ENCODE measurements at regions not wholly inside any gene's neighbourhood (a gene's known extent, or its start where the extent isn't known, plus 50 kb on each side); places are given as distances from the start of the nearest gene placed in this dataset.

- peak; percentile 50 for DNase-seq
- TF ChIP-seq NFE2L2 (IDR thresholded peaks at IDR 0.05; ENCODE audit: low read depth, low read length) = no peak
- no peaks in the 10 kb centered on the region for H4K20me1 ChIP-seq (ENCODE audit: insufficient read depth, low read length)
- no peak overlapping the region for H4K91ac ChIP-seq (ENCODE audit: insufficient read depth, low read depth, low read length)
- no peak overlapping the region for H3K4ac ChIP-seq (ENCODE audit: low read depth, low read length)
- no peak overlapping the region for H3K23ac ChIP-seq (ENCODE audit: low read depth, low read length)
- dilution Hi-C loops (cut with HindIII; ENCODE audit: low sequenced_read_pairs, unreplicated experiment) (no loop called here), intact Hi-C loops (cut with micrococcal nuclease) (no loop called here), in situ Hi-C loops (cut with MboI; ENCODE audit: low sequenced_read_pairs) (no loop called here)
- no peak overlapping the region for H3K14ac ChIP-seq (replicated peaks; ENCODE audit: low read depth, low read length)
- no peak overlapping the region for H2BK15ac ChIP-seq (ENCODE audit: low read depth, low read length)
- no peak overlapping the region for H2AK9ac ChIP-seq (replicated peaks; ENCODE audit: low read depth, low read length, poor library complexity)
- no CpG with 5 or more reads among the region's 4 CpGs for WGBS, 2 experiments (ENCODE audit: extremely low coverage in 2 of 2, insufficient read length in 1 of 2)
- ATAC-seq (ENCODE audit: low read depth) = peak; percentile 11; the same call in 1 of the 2 replicates
- H3K9ac ChIP-seq (ENCODE audit: low read depth, low read length) = no peak overlapping the region
- no peak overlapping the region for H2BK120ac ChIP-seq (ENCODE audit: low read depth, low read length)
- no TSS peak for BruUV-seq (replicated peaks)
- no peaks in the 10 kb centered on the region for H3K36me3 ChIP-seq (ENCODE audit: control insufficient read depth, insufficient read depth, low read length)
- H2BK20ac ChIP-seq (ENCODE audit: low read depth, low read length) = no peak overlapping the region; the same call in 1 of the 2 replicates
- no peak overlapping the region for H2AK5ac ChIP-seq (ENCODE audit: low read depth, low read length)
- H3K79me1 ChIP-seq (ENCODE audit: low read depth in 1 of 2, low read length in 2 of 2) = no peaks in the 10 kb centered on the region
- no peaks in the 10 kb centered on the region for H3K9me3 ChIP-seq (ENCODE audit: control insufficient read depth, insufficient read depth, low read length)
- H3K27me3 ChIP-seq (ENCODE audit: control insufficient read depth, insufficient read depth, low read length) = peaks cover 4% of the 10 kb centered on the region; the same call in 1 of the 2 replicates
- H3K27ac ChIP-seq (ENCODE audit: insufficient read depth, low read length) = no peak overlapping the region
- H4K5ac ChIP-seq (ENCODE audit: low read depth, low read length) = no peak overlapping the region
- ChIA-PET CTCF (no interaction called here), POLR2A (ENCODE audit: unreplicated experiment) (no interaction called here)
- H3K56ac ChIP-seq (ENCODE audit: extremely low read depth, insufficient read depth, low read length) = no peak overlapping the region
- no peak overlapping the region for H3K18ac ChIP-seq (ENCODE audit: low read depth, low read length)
- H2BK5ac ChIP-seq (ENCODE audit: low read depth, low read length, poor library complexity, severe bottlenecking) = no peak overlapping the region
- no peak overlapping the region for H4K8ac ChIP-seq (ENCODE audit: low read depth in 2 of 2, low read length in 2 of 2)
- no peak overlapping the region for H3K4me3 ChIP-seq (ENCODE audit: insufficient read depth, low read depth, low read length)
- peaks cover 3% of the 10 kb centered on the region; the same call in 1 of the 2 replicates for H3K9me1 ChIP-seq (ENCODE audit: insufficient read depth, low read length)
- H2AFZ ChIP-seq (replicated peaks; ENCODE audit: low read length, poor library complexity) = no peak overlapping the region
- peak overlapping the region; percentile 17; the same call in 1 of the 2 replicates for H3K4me2 ChIP-seq (ENCODE audit: low read depth, low read length)
- peaks cover 4% of the 10 kb centered on the region; the same call in 1 of the 2 replicates for H3K4me1 ChIP-seq (ENCODE audit: control insufficient read depth, insufficient read depth, low read length)
Observed at GRCh38 chr18:56516789-56517188, 121.6 kb downstream of the TXNL1 start.

Data from IMR-90 (cell line).